OCI-LY7 (cell line): ENCODE measurements at regions not wholly inside any gene's neighbourhood (a gene's known extent, or its start where the extent isn't known, plus 50 kb on each side); places are given as distances from the start of the nearest gene placed in this dataset.

Source experiments
- BruUV-seq: library from RNA; stranded (reverse); fragments of 400-500 nt; replicated peaks from 2 replicates; lab custom pipeline; 2021; lab: Mats Ljungman, UMichigan
- CTCF ChIA-PET: fragments of 300-600 bp; sonication (Branson Sonifier 250); formaldehyde crosslinking; loops from one replicate; lab custom pipeline; 2022; ENCODE audit warnings: antibody characterized with exemption; ENCODE audit not compliant: unreplicated experiment; lab: Charles Lee
- POLR2A ChIA-PET: fragments of 300-600 bp; sonication (Branson Sonifier 250); formaldehyde crosslinking; loops from one replicate; lab custom pipeline; 2022; ENCODE audit warnings: antibody characterized with exemption; lab: Charles Lee
- DNase-seq: peaks from one replicate; pipeline ENCODE4 v3.0.0-alpha.2; 2015; ENCODE audit warnings: low spot score
- H2AFZ ChIP-seq: fragments of 200-600 bp; sonication (generic), shearing (Covaris generic); 2 replicates; pipeline ENCODE4 v1.6.1; 2014; ENCODE audit warnings: mild to moderate bottlenecking, antibody characterized with exemption, low read length, moderate library complexity
- H3K27ac ChIP-seq: fragments of 200-600 bp; sonication (generic); 2 replicates; pipeline ENCODE4 v1.5.1; 2014; ENCODE audit warnings: mixed run types, low read depth, mild to moderate bottlenecking, moderate library complexity, low read length, inconsistent platforms; ENCODE audit not compliant: poor library complexity, severe bottlenecking
- H3K36me3 ChIP-seq: fragments of 200-600 bp; sonication (generic); 2 replicates; pipeline ENCODE4 v1.6.1; 2014; ENCODE audit warnings: mild to moderate bottlenecking, antibody characterized with exemption, low read length, moderate library complexity, mixed read lengths; ENCODE audit not compliant: insufficient read depth
- H3K4me1 ChIP-seq: fragments of 200-600 bp; sonication (generic); 2 replicates; pipeline ENCODE4 v1.5.1; 2014; ENCODE audit warnings: mild to moderate bottlenecking, low read length; ENCODE audit not compliant: insufficient read depth, poor library complexity, severe bottlenecking
- H3K4me2 ChIP-seq: fragments of 200-600 bp; sonication (generic); 2 replicates; pipeline ENCODE4 v1.6.1; 2014; ENCODE audit warnings: mild to moderate bottlenecking, low read length
- H3K4me3 ChIP-seq: fragments of 200-600 bp; sonication (generic); 2 replicates; pipeline ENCODE4 v1.5.1; 2014; ENCODE audit warnings: mild to moderate bottlenecking, low read depth, low read length; ENCODE audit not compliant: poor library complexity, severe bottlenecking
- H3K79me2 ChIP-seq: fragments of 200-600 bp; sonication (generic); 2 replicates; pipeline ENCODE4 v1.6.1; 2016; ENCODE audit warnings: low read depth, mild to moderate bottlenecking, low read length, moderate library complexity, mixed read lengths; ENCODE audit not compliant: insufficient read depth
- H3K9me2 ChIP-seq: fragments of 200-600 bp; sonication (generic); 2 replicates; pipeline ENCODE4 v1.6.1; 2016; ENCODE audit warnings: mild to moderate bottlenecking, low read length, mixed read lengths; ENCODE audit not compliant: insufficient read depth
- H3K9me3 ChIP-seq: fragments of 200-600 bp; sonication (generic); 2 replicates; pipeline ENCODE4 v1.6.1; 2014; ENCODE audit warnings: mild to moderate bottlenecking, mixed run types, low read length, mixed read lengths
- H4K20me1 ChIP-seq: fragments of 200-600 bp; sonication (generic); 2 replicates; pipeline ENCODE4 v1.6.1; 2014; ENCODE audit warnings: mild to moderate bottlenecking, antibody characterized with exemption, low read length, moderate library complexity, mixed read lengths; ENCODE audit not compliant: insufficient read depth
- EZH2phosphoT487 ChIP-seq: fragments of 200-600 bp; sonication (generic); IDR thresholded peaks from 2 replicates; pipeline ENCODE4 v1.6.1; 2018; ENCODE audit warnings: low read depth, borderline replicate concordance, mild to moderate bottlenecking, mixed run types, antibody characterized with exemption, low read length, moderate library complexity, mixed read lengths
- intact Hi-C: fragments of 100-400 bp; cut with micrococcal nuclease; formaldehyde crosslinking; loops from one replicate; pipeline ENCODE4 v1.10.0; 2022; ENCODE audit not compliant: unreplicated experiment
- TF ChIP-seq, protein P1 (sequence below): fragments of 200-600 bp; sonication (generic); conservative IDR thresholded peaks from 2 replicates; pipeline ENCODE4 v1.5.1; 2014; ENCODE audit warnings: mild to moderate bottlenecking, antibody characterized with exemption, low read length, moderate library complexity, mixed read lengths

DNA sequence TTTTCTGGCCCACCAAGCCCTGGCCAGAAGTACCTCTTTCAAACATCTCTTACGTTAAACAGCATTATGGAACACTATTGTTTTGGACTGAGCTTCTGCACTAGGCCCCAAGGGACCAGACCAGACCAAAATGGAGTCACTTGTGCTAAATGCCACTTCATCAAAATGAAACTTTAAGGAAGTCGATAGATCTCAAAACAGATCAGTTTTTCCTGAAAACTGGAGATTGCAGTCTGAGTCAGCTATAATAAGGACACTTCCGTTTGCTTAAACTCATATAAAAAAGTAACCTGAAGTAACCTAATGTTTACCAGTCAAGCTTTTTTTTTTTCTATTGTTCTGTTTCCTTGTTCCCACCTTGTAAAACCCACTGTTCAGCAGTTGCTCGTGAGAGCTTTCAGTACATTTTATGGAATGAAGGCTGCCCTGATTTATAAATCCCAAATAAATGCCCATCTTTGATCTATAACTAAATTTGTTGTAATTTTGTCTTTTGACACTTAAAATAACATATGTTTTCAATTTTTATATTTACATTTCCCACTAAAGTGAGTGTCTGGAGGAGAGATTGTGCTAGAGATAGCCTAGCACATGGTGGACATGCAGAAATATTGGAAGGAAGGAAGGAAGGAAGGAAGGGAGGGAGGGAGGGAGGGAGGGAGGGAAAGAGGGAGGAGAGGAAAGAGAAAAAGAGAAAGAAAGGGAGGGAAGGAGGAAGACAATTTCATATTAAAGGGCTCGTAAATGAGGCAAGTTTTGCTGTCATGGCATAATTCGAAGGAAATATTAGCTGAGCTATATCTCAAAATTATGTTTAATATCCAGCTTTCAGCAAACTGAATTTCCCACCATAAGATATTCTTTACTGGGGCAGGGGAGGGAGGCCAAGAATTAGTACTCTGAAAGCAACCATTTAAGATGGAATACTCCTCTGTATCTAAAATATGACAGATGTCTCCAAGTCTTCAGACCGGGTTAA is 77.0 kb upstream of the CXADR start:
- Histone ChIP-seq H2AFZ (0 out of 2 replicates have a peak overlapping the region, but pooled peaks have one; percentile 34), H4K20me1 (no peaks in the 10 kb centered on the region), H3K79me2 (no peaks in the 10 kb centered on the region), H3K4me1 (peaks cover 49% of the 10 kb centered on the region), H3K4me2 (no peak overlapping the region), H3K4me3 (no peak overlapping the region), H3K27ac (no peak overlapping the region), H3K9me2 (no peaks in the 10 kb centered on the region), H3K9me3 (no peaks in the 10 kb centered on the region), H3K36me3 (no peaks in the 10 kb centered on the region)
- no peak for DNase-seq
- CTCF ChIA-PET, result no interaction called here
- TF ChIP-seq, protein P1, sequence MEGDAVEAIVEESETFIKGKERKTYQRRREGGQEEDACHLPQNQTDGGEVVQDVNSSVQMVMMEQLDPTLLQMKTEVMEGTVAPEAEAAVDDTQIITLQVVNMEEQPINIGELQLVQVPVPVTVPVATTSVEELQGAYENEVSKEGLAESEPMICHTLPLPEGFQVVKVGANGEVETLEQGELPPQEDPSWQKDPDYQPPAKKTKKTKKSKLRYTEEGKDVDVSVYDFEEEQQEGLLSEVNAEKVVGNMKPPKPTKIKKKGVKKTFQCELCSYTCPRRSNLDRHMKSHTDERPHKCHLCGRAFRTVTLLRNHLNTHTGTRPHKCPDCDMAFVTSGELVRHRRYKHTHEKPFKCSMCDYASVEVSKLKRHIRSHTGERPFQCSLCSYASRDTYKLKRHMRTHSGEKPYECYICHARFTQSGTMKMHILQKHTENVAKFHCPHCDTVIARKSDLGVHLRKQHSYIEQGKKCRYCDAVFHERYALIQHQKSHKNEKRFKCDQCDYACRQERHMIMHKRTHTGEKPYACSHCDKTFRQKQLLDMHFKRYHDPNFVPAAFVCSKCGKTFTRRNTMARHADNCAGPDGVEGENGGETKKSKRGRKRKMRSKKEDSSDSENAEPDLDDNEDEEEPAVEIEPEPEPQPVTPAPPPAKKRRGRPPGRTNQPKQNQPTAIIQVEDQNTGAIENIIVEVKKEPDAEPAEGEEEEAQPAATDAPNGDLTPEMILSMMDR, result no peak
- no peak for TF ChIP-seq EZH2phosphoT487
- no TSS peak for BruUV-seq
- intact Hi-C loops, result no loop called here
- POLR2A ChIA-PET, result interaction anchor here (0.5 to 1.8 kb wide), 8 partner anchors 13 to 76 kb away, joined by 3 to 5 read pairs (median 4); no protein-coding TSS in a partner anchor

DNA sequence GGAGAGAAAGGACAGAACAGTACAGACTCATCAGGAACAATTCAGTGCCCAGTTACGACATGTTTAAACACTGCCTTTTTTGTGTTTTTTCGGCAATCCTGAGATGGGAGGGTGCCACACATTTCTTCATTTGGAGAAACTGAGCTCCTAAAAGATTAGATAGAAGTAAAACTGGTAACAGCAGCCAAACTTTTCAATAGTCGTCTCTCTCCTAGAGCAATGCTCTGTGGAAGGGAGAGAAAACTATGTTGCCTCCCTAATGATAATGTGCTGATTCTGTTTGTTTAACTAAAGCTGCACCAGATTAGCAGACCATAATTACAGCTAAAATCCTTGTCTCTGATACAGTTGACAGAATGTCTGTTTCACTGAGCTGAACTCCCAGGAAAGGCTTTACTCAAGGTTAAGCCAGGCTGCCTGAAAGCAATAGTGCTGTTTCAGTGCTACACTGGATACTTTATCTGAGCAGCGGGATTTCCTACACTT is 76.2 kb upstream of the CXADR start:
- no peaks in the 10 kb centered on the region for H4K20me1 ChIP-seq
- POLR2A ChIA-PET, result interaction anchor here (0.6 to 1.8 kb wide), 7 partner anchors 12 to 126 kb away, joined by 3 to 5 read pairs (median 4); no protein-coding TSS in a partner anchor

More for the DNA sequence above, 76.2 kb upstream of the CXADR start:
- H3K79me2 ChIP-seq, result no peaks in the 10 kb centered on the region
- no peak overlapping the region for H3K4me2 ChIP-seq
- H3K4me1 ChIP-seq, result peaks cover 41% of the 10 kb centered on the region
- H3K27ac ChIP-seq, result no peak overlapping the region
- CTCF ChIA-PET, result no interaction called here
- no peaks in the 10 kb centered on the region for H3K36me3 ChIP-seq
- no peak overlapping the region for H3K4me3 ChIP-seq
- no peaks in the 10 kb centered on the region for H3K9me3 ChIP-seq
- H3K9me2 ChIP-seq, result no peaks in the 10 kb centered on the region
- no peak for TF ChIP-seq EZH2phosphoT487
- TF ChIP-seq, protein P1, result no peak
- H2AFZ ChIP-seq, result peak overlapping the region; percentile 34; the same call in 1 of the 2 replicates
- DNase-seq, result no peak
- intact Hi-C loops, result no loop called here
- BruUV-seq, result no TSS peak
